ENCODE measurements at regions not wholly inside any gene's neighbourhood (a gene's known extent, or its start where the extent isn't known, plus 50 kb on each side); places are given as distances from the start of the nearest gene placed in this dataset.

DNA sequence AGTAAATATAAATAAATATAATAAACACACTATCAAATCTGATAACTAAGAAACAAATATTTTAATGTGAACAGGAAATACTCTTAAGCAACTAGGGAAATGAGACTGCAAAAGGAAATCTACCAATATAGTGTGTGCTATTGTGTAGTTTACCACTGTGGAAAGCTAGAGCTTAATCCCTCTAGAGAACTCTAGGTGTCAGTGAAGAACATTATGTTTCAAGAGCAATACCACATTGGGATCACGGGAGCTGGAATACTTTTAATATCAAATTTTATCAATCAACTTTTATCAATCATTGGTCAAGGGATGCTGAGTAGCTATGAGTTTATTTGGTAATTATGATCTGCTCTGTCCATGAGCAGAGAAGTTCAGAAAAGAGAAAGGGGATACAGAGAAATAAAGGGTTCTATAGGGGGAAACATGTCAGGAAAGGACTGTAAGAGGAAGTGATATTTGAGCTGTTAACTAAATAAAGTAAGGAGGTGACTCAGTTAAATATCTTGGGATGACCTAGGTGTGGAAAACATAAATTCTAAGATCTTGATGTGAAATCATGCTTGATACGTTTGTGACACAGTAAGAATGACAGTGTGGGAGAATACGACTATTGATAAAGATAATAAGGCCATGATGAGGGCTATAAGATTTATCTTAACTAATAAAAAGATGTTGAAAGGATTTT lies 762.2 kb upstream of the ALCAM start:
- DNase-seq = peak; percentile 53

DNA sequence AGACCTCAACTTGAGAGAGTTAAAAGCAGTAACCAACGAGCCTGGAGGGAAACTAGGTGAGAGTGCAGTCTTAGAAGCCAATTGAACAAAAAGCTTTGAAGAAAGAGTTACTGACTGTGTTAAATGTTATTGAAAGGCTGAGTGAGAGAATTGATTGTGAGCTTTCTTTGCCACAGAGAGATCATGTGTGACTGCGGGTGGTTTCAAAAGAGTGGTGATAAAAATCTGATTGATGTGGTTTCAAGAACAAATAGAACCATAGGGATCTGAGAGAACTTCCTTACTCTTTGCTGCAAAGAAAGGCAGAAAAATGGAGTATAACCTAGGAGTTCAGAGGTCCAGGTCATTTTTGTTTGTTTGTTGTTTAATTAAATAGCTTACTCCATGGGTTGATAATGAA lies 759.9 kb upstream of the ALCAM start:
- DNase-seq = no peak

- DNase-seq = no peak
Measured at GRCh38 chr3:104610730-104611652, 755.7 kb upstream of the ALCAM start.

- no peak for DNase-seq
Measured at GRCh38 chr3:104612218-104612617, 754.5 kb upstream of the ALCAM start.

DNA sequence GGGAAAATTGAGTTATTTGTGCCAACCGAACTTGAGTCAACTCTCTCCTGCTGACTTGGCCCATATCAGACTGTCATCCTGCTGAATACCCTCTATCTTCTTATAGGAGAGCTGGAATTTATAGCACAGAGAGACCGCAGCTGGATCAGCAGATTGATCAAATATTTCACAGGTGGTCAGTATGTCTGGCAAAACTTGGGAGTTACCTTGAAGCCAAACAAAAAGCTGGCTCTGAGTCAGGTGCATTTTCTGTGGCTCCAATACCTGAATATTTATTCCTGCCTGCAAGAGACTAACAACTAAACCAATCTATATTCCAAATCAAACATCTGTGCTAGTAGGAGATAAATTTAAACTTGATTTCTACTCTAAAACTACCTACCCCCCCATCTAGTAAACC lies 752.1 kb upstream of the ALCAM start:
- no peak for DNase-seq

DNA sequence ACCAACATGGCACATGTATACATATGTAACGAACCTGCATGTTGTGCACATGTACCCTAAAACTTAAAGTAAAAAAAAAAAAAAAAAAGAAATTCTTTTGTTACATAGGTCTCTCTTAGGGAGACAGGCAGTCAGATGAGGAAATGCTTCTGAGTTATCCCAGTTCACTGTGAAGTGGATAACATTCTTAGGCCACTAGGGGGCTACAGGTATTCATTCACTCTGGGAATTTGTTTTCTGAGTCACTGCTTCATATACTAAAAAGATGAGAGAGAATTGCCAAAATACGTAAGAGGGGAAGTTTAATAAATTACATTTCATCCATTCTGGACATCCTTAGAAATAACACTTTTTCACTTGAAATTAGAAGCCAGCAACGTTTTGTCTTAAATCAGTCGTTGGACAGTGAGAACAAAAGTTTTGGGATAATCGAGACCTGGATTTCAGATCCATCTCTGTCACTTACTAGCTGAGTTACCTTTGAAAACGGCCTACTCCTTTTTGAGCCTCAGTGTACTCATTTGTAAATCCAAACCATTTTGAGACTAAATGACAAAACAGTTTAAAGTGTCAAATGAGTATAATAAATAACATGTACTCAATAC lies 738.4 kb upstream of the ALCAM start:
- peak; percentile 27 for DNase-seq

- no peak for DNase-seq
Measured at GRCh38 chr3:104629038-104629437, 737.7 kb upstream of the ALCAM start.

DNA sequence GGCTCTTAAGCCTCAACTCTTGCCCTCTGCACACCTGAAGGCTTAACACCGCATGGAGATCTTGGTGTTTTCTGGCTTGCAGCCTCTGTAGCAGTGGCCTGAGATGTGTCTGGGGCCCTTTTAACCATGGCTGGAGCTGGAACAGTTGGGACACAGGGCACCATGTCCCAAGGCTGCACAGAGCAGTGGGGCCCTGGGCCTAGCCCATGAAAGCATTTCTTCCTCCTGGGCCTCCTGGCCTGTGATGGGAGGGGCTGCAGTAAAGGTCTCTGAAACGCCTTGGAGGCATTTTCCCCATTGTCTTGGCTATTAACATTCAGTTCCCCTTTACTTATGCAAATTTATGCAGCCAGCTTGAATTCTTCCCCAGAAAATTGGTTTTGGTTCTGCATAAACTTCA lies 735.5 kb upstream of the ALCAM start:
- no peak for DNase-seq

GRCh38 chr3:104632521-104632920 lies 734.2 kb upstream of the ALCAM start:
- DNase-seq = no peak

DNA sequence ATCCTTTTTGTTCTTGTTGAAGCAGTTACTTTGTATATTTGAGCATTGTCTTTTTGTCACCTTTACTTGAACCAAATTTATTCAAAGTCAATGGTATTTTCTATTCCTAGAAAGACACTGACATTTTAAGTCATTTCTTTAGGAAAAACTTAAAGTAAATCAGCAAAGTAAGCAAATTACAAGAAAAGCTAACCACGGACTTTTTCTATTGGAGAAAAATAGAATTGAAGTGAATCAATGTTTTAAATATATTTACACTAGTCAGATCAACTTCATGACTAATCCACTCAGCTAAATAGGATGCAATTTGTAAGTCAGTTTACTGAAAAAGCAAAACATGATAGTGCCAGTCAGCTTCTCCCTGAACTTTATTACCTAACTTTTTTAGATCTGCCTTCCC lies 733.8 kb upstream of the ALCAM start:
- no peak for DNase-seq

DNA sequence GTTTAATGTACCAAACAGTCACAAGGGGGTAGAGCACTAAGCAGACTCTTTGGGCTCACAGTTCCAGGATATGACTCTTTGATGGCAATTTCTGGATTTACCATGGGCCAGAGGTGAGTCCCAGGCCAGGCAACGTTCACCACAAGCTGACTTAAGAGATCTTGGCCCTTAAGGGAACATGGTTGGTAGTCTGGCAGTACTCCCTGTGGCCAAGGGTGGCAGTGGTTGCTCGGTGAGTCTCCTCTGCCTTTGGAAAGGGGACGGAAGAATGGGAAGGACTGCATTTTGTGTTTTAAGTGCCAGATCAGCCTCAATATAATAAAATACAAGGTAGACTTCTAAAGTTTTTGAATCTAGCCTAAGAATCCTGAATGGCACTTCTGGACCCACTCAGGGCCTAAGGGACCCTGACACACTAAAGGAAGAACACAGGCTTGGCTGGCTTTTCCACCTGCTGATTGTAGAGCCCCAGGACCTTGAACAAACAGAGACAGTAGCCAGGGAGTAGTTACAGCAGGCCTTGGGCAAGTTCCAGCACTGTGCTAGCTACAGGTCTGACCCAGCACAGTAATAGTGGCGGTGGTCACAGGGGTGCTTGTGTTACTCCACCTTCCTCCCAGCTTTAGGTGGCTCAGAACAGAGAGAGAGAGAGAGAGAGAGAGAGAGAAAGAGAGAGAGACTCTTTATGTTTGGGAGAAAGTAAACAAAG lies 730.7 kb upstream of the ALCAM start:
- DNase-seq = no peak

DNA sequence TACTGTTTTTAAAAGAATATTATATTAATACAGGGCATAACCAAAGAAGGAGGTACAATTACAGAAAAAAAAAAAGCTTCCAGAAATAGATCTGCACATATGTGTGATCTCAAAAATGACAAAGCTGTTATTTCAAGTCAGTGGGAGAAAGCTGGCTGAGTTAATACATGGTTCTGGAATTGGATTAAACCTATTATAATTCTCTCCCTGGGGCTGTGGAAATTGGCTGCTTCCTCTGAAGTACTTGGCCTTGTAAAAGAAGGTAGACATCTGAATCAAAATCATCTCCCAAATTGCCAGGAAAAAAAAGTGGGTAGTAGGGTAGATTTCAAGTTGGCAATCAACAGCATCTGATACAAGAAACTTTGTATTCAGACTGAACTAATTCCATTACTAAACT lies 723.9 kb upstream of the ALCAM start:
- DNase-seq = peak; percentile 57

GRCh38 chr3:104646196-104646595 lies 720.5 kb upstream of the ALCAM start:
- DNase-seq = no peak

DNA sequence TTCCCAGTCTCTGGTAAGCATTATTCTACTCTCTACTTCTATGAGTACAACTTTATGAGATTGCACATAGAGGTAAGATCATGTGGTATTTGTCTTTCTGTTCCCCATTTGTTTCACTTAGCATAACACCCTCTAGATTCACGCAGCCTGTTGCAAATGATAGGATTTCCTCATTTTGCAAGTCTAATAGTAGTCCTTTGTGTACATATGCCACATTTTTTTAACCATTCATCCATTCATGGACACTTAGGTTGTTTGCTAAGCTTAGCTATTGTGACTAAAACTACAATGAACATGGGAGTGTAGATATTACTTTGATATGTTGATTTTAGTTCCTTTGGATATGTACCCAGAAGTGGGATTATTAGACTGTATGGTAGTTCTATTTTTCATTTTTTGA lies 717.9 kb upstream of the ALCAM start:
- DNase-seq = peak; percentile 31

- no peak for DNase-seq
Measured at GRCh38 chr3:104669083-104669482, 697.6 kb upstream of the ALCAM start.

DNA sequence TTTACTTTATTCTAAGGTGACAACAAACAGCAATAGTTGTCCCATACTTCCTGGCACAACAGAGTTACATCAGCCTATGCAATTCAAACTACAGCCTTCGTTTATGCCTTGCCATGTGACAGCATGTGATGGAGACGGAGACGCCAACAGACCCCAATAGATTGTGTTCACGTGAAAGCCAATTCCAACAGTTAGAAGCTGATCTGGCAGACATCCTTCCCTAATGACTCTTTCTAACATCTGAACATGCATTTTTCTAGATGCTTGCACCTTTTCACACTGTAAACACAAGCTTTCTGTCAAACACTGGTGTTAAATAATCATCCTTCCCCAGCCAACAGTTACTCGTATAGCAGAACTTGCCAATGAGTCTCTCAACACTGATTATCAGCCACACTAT lies 694.4 kb upstream of the ALCAM start:
- no peak for DNase-seq

- no peak for DNase-seq
Measured at GRCh38 chr3:104673981-104674380, 692.7 kb upstream of the ALCAM start.

- no peak for DNase-seq
Measured at GRCh38 chr3:104676241-104676640, 690.5 kb upstream of the ALCAM start.

GRCh38 chr3:104677932-104678331 lies 688.8 kb upstream of the ALCAM start:
- no peak for DNase-seq

- no peak for DNase-seq
Measured at GRCh38 chr3:104685492-104685891, 681.2 kb upstream of the ALCAM start.

- no peak for DNase-seq
Measured at GRCh38 chr3:104687362-104687761, 679.3 kb upstream of the ALCAM start.

- DNase-seq = no peak
Measured at GRCh38 chr3:104696470-104696869, 670.2 kb upstream of the ALCAM start.

DNA sequence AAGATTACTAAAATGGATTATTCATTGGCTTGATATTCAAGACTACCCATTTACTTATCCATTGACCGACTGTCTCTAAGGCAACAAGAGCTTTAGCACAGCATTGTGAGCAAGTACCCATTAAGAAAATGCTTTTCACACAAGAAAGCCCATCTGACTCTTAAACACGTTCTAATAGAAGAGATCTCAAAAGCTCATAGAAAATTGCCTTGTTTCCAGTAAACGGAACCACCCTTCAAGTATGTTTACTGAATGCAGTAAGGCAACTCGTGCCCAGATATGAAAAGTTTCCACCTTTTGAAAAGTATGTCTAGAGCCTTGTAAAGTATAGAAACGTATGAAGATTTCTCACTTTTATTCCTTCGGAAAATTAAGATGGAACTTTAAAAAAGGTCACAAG lies 655.3 kb upstream of the ALCAM start:
- no peak for DNase-seq

All from NCI-H2081 treated with DMSO at 0.1 percent for 48 hours (cell line).